Left ventricle myocardium inferior (tissue), 1 donor: ENCODE measurements at regions not wholly inside any gene's neighbourhood (a gene's known extent, or its start where the extent isn't known, plus 50 kb on each side); places are given as distances from the start of the nearest gene placed in this dataset.

Experiments
- DNase-seq: peaks from one replicate; pipeline ENCODE4 v3.0.0-alpha.2; 2020
- H3K27ac ChIP-seq: fragments of 200-600 bp; replicated peaks from 2 replicates; pipeline ENCODE4 v1.8.0; 2021
- H3K27me3 ChIP-seq: fragments of 200-600 bp; 2 replicates; pipeline ENCODE4 v1.8.0; 2021; ENCODE audit warnings: low read depth
- H3K36me3 ChIP-seq: fragments of 200-600 bp; 2 replicates; pipeline ENCODE4 v1.8.0; 2021
- H3K4me1 ChIP-seq: fragments of 200-600 bp; 2 replicates; pipeline ENCODE4 v1.8.0; 2021
- H3K4me3 ChIP-seq: fragments of 200-600 bp; 2 replicates; pipeline ENCODE4 v1.8.0; 2021; ENCODE audit warnings: mild to moderate bottlenecking, moderate library complexity
- H3K9me3 ChIP-seq: fragments of 200-600 bp; replicated peaks from 2 replicates; pipeline ENCODE4 v1.8.0; 2021
- CTCF ChIP-seq: fragments of 200-600 bp; IDR thresholded peaks from 2 replicates; pipeline ENCODE4 v1.8.0; 2021; ENCODE audit warnings: antibody characterized with exemption, mild to moderate bottlenecking, borderline replicate concordance
- intact Hi-C: fragments of 100-400 bp; cut with micrococcal nuclease; formaldehyde crosslinking; loops from one replicate; pipeline ENCODE4 v1.11.0; 2022
- donor health status: DM: no; HTN: yes; CAD: no; lungs with severe emphysema.

GRCh38 chr13:80550971-80551441 lies 210.1 kb upstream of the SPRY2 start:
- intact Hi-C loops = no loop called here

GRCh38 chr13:80548915-80549314 lies 208.0 kb upstream of the SPRY2 start:
- TF ChIP-seq CTCF = no peak
- intact Hi-C loops = no loop called here
- no peak overlapping the region for H3K4me3 ChIP-seq
- H3K36me3 ChIP-seq = no peaks in the 10 kb centered on the region
- no peaks in the 10 kb centered on the region for H3K9me3 ChIP-seq
- H3K4me1 ChIP-seq = peaks cover 45% of the 10 kb centered on the region
- H3K27ac ChIP-seq = peak overlapping the region; percentile 69
- H3K27me3 ChIP-seq = no peaks in the 10 kb centered on the region
- no peak for DNase-seq

More at GRCh38 chr13:80550971-80551441, 210.1 kb upstream of the SPRY2 start:
- Histone ChIP-seq H3K27ac (peak overlapping the region; percentile 73), H3K9me3 (no peaks in the 10 kb centered on the region), H3K4me3 (no peak overlapping the region), H3K27me3 (no peaks in the 10 kb centered on the region), H3K36me3 (no peaks in the 10 kb centered on the region), H3K4me1 (peaks cover 45% of the 10 kb centered on the region)
- DNase-seq = no peak
- no peak for TF ChIP-seq CTCF

- Histone ChIP-seq H3K27ac (peak overlapping the region; percentile 69), H3K4me1 (peaks cover 45% of the 10 kb centered on the region), H3K36me3 (no peaks in the 10 kb centered on the region), H3K4me3 (no peak overlapping the region), H3K9me3 (no peaks in the 10 kb centered on the region), H3K27me3 (no peaks in the 10 kb centered on the region)
- intact Hi-C loops = no loop called here
- no peak for DNase-seq
- no peak for TF ChIP-seq CTCF
Observed at GRCh38 chr13:80547885-80548825, 207.2 kb upstream of the SPRY2 start.

GRCh38 chr13:80547341-80547740 lies 206.4 kb upstream of the SPRY2 start:
- intact Hi-C loops = no loop called here
- peak overlapping the region; percentile 69 for H3K27ac ChIP-seq
- H3K9me3 ChIP-seq = peaks cover 7% of the 10 kb centered on the region
- TF ChIP-seq CTCF = no peak
- H3K27me3 ChIP-seq = no peaks in the 10 kb centered on the region
- H3K36me3 ChIP-seq = no peaks in the 10 kb centered on the region
- no peak for DNase-seq
- H3K4me1 ChIP-seq = peaks cover 37% of the 10 kb centered on the region
- no peak overlapping the region for H3K4me3 ChIP-seq

- intact Hi-C loops = no loop called here
- Histone ChIP-seq H3K9me3 (peaks cover 24% of the 10 kb centered on the region), H3K27ac (no peak overlapping the region), H3K27me3 (no peaks in the 10 kb centered on the region), H3K4me3 (no peak overlapping the region), H3K4me1 (no peaks in the 10 kb centered on the region), H3K36me3 (no peaks in the 10 kb centered on the region)
- no peak for TF ChIP-seq CTCF
- DNase-seq = no peak
Observed at GRCh38 chr13:80533175-80533574, 192.2 kb upstream of the SPRY2 start.
